PC-3 (cell line): ENCODE measurements at regions not wholly inside any gene's neighbourhood (a gene's known extent, or its start where the extent isn't known, plus 50 kb on each side); places are given as distances from the start of the nearest gene placed in this dataset.

Experiments used
- EZH2 ChIP-seq: fragments of 300-600 bp; sonication (generic); IDR thresholded peaks from one replicate; pipeline ENCODE4 v1.6.1; 2017; ENCODE audit warnings: antibody characterized with exemption, mild to moderate bottlenecking, low read length; ENCODE audit not compliant: unreplicated experiment
- EZH2phosphoT487 ChIP-seq: fragments of 300-600 bp; sonication (generic); IDR thresholded peaks from 2 replicates; pipeline ENCODE4 v1.6.1; 2018; ENCODE audit warnings: mild to moderate bottlenecking, antibody characterized with exemption, low read length, borderline replicate concordance
- TF ChIP-seq, protein P1 (sequence below): fragments of 300-600 bp; sonication (generic); conservative IDR thresholded peaks from 2 replicates; pipeline ENCODE4 v1.5.1; 2017; ENCODE audit warnings: antibody characterized with exemption, low read depth, mild to moderate bottlenecking, low read length

DNA sequence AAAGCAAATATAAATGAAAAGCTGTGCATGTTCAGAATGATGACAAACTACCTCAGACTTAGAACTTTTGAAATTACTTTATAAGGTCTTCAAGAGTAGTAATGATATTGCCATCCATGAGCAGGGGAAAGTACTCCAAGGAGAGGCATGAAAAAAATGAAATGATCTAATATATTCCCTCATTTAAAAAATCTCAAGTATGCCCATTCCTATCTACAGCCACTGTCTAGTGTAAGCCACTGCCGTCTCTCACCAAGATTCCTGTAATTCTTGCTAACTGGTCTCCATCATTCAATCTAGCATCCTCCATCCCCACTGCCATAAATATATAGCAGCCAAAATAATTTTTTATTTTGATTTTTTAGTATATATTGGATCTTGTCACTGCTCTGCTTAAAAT lies 258.8 kb downstream of the PLOD2 start:
- TF ChIP-seq, protein P1, sequence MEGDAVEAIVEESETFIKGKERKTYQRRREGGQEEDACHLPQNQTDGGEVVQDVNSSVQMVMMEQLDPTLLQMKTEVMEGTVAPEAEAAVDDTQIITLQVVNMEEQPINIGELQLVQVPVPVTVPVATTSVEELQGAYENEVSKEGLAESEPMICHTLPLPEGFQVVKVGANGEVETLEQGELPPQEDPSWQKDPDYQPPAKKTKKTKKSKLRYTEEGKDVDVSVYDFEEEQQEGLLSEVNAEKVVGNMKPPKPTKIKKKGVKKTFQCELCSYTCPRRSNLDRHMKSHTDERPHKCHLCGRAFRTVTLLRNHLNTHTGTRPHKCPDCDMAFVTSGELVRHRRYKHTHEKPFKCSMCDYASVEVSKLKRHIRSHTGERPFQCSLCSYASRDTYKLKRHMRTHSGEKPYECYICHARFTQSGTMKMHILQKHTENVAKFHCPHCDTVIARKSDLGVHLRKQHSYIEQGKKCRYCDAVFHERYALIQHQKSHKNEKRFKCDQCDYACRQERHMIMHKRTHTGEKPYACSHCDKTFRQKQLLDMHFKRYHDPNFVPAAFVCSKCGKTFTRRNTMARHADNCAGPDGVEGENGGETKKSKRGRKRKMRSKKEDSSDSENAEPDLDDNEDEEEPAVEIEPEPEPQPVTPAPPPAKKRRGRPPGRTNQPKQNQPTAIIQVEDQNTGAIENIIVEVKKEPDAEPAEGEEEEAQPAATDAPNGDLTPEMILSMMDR = no peak
- TF ChIP-seq EZH2 = no peak
- TF ChIP-seq EZH2phosphoT487 = no peak
